ENCODE measurements at regions not wholly inside any gene's neighbourhood (a gene's known extent, or its start where the extent isn't known, plus 50 kb on each side); places are given as distances from the start of the nearest gene placed in this dataset.

- no peak for TF ChIP-seq POLR2A (IDR thresholded peaks at IDR 0.05)
- no peak for TF ChIP-seq CTCF (IDR thresholded peaks at IDR 0.05)
- no peak overlapping the region for H3K4me3 ChIP-seq (ENCODE audit: low read depth, poor library complexity, severe bottlenecking)
- no peak for DNase-seq (ENCODE audit: low spot score in 2 of 2)
- 33 to 42% methylated on average over 2 of the region's 2 CpGs for WGBS, 2 donors
- intact Hi-C loops (cut with DNase I; ENCODE audit: low total_unique reads) = no loop called here
Measured at GRCh38 chr21:16421007-16421406, 691.2 kb downstream of the USP25 start.

GRCh38 chr21:16421965-16422364 lies 692.2 kb downstream of the USP25 start:
- WGBS, 2 donors = 47 to 54% methylated on average over 3 of the region's 3 CpGs
- intact Hi-C loops (cut with DNase I; ENCODE audit: low total_unique reads) = no loop called here
- TF ChIP-seq POLR2A (IDR thresholded peaks at IDR 0.05) (no peak), CTCF (IDR thresholded peaks at IDR 0.05) (no peak)
- no peak overlapping the region for H3K4me3 ChIP-seq (ENCODE audit: low read depth, poor library complexity, severe bottlenecking)
- no peak for DNase-seq (ENCODE audit: low spot score in 2 of 2)

GRCh38 chr21:16422702-16423101 lies 692.9 kb downstream of the USP25 start:
- intact Hi-C loops (cut with DNase I; ENCODE audit: low total_unique reads) = no loop called here
- TF ChIP-seq CTCF (IDR thresholded peaks at IDR 0.05) (no peak), POLR2A (IDR thresholded peaks at IDR 0.05) (no peak)
- DNase-seq (ENCODE audit: low spot score in 2 of 2) = no peak
- WGBS, 2 donors = 20 to 36% methylated on average over 2 of the region's 2 CpGs
- H3K4me3 ChIP-seq (ENCODE audit: low read depth, poor library complexity, severe bottlenecking) = no peak overlapping the region

GRCh38 chr21:16423921-16424320 lies 694.1 kb downstream of the USP25 start:
- 21 to 33% methylated on average over 4 of the region's 4 CpGs for WGBS, 2 donors
- intact Hi-C loops (cut with DNase I; ENCODE audit: low total_unique reads) = no loop called here
- DNase-seq (ENCODE audit: low spot score in 2 of 2) = no peak
- H3K4me3 ChIP-seq (ENCODE audit: low read depth, poor library complexity, severe bottlenecking) = no peak overlapping the region
- TF ChIP-seq POLR2A (IDR thresholded peaks at IDR 0.05) (no peak), CTCF (IDR thresholded peaks at IDR 0.05) (no peak)

GRCh38 chr21:16424331-16424751 lies 694.6 kb downstream of the USP25 start:
- no peak overlapping the region for H3K4me3 ChIP-seq (ENCODE audit: low read depth, poor library complexity, severe bottlenecking)
- intact Hi-C loops (cut with DNase I; ENCODE audit: low total_unique reads) = no loop called here
- TF ChIP-seq CTCF (IDR thresholded peaks at IDR 0.05) (no peak), POLR2A (IDR thresholded peaks at IDR 0.05) (no peak)

GRCh38 chr21:16425376-16425775 lies 695.6 kb downstream of the USP25 start:
- H3K4me3 ChIP-seq (ENCODE audit: low read depth, poor library complexity, severe bottlenecking) = no peak overlapping the region
- TF ChIP-seq POLR2A (IDR thresholded peaks at IDR 0.05) (no peak), CTCF (IDR thresholded peaks at IDR 0.05) (no peak)
- DNase-seq (ENCODE audit: low spot score in 2 of 2) = no peak
- intact Hi-C loops (cut with DNase I; ENCODE audit: low total_unique reads) = no loop called here

More at GRCh38 chr21:16424331-16424751, 694.6 kb downstream of the USP25 start:
- 30 to 37% methylated on average over 5 of the region's 5 CpGs for WGBS, 2 donors
- no peak for DNase-seq (ENCODE audit: low spot score in 2 of 2)
